ENCODE measurements at regions not wholly inside any gene's neighbourhood (a gene's known extent, or its start where the extent isn't known, plus 50 kb on each side); places are given as distances from the start of the nearest gene placed in this dataset.

- TF ChIP-seq CTCF (conservative IDR thresholded peaks at IDR 0.05; ENCODE audit: low read depth, low read length) (no peak), EZH2 (IDR thresholded peaks at IDR 0.05; ENCODE audit: low read length, unreplicated experiment) (no peak), EZH2phosphoT487 (IDR thresholded peaks at IDR 0.05; ENCODE audit: borderline replicate concordance, low read length) (no peak)
These were observed 136.3 kb upstream of the SHB start for GRCh38 chr9:38205279-38205678.

All from PC-3 (cell line).